Glutamatergic neuron (in vitro differentiated cells): ENCODE measurements at regions not wholly inside any gene's neighbourhood (a gene's known extent, or its start where the extent isn't known, plus 50 kb on each side); places are given as distances from the start of the nearest gene placed in this dataset.

Source experiments
- DNase-seq: peaks from one replicate; pipeline ENCODE4 v3.0.0; 2022
- H3K27ac Mint-ChIP-seq: one replicate; pipeline ENCODE4 v1.8.0; 2020; ENCODE audit warnings: mild to moderate bottlenecking, mixed read lengths, inconsistent platforms; ENCODE audit not compliant: unreplicated experiment
- H3K27me3 Mint-ChIP-seq: one replicate; pipeline ENCODE4 v1.8.0; 2020; ENCODE audit warnings: mild to moderate bottlenecking, moderate library complexity, mixed read lengths, inconsistent platforms; ENCODE audit not compliant: unreplicated experiment
- H3K36me3 Mint-ChIP-seq: one replicate; pipeline ENCODE4 v1.8.0; 2020; ENCODE audit warnings: mild to moderate bottlenecking, mixed read lengths, inconsistent platforms; ENCODE audit not compliant: unreplicated experiment
- H3K4me1 Mint-ChIP-seq: one replicate; pipeline ENCODE4 v1.8.0; 2020; ENCODE audit warnings: mild to moderate bottlenecking, low read depth, mixed read lengths, inconsistent platforms; ENCODE audit not compliant: unreplicated experiment
- H3K4me3 Mint-ChIP-seq: one replicate; pipeline ENCODE4 v1.8.0; 2020; ENCODE audit warnings: mild to moderate bottlenecking, mixed read lengths, inconsistent platforms; ENCODE audit not compliant: unreplicated experiment
- H3K9me3 Mint-ChIP-seq: one replicate; pipeline ENCODE4 v1.8.0; 2020; ENCODE audit warnings: mild to moderate bottlenecking, moderate library complexity, mixed read lengths, inconsistent platforms; ENCODE audit not compliant: unreplicated experiment
- CTCF ChIP-seq: fragments of 200-600 bp; sonication (generic); IDR thresholded peaks from one replicate; pipeline ENCODE4 v1.5.0; 2021; ENCODE audit not compliant: partially characterized antibody, unreplicated experiment

GRCh38 chr7:81366546-81366945 is 403.3 kb downstream of the HGF start:
- Mint-ChIP-seq H3K4me3 (no peak overlapping the region), H3K4me1 (no peaks in the 10 kb centered on the region), H3K9me3 (peaks cover 3% of the 10 kb centered on the region), H3K36me3 (no peaks in the 10 kb centered on the region), H3K27me3 (no peaks in the 10 kb centered on the region), H3K27ac (no peak overlapping the region)
- no peak for DNase-seq
- no peak for TF ChIP-seq CTCF

- DNase-seq, result no peak
- no peaks in the 10 kb centered on the region for H3K9me3 Mint-ChIP-seq
- no peaks in the 10 kb centered on the region for H3K27me3 Mint-ChIP-seq
- no peak overlapping the region for H3K4me3 Mint-ChIP-seq
- H3K36me3 Mint-ChIP-seq, result no peaks in the 10 kb centered on the region
- no peak for TF ChIP-seq CTCF
- no peak overlapping the region for H3K27ac Mint-ChIP-seq
- no peaks in the 10 kb centered on the region for H3K4me1 Mint-ChIP-seq
Observed at GRCh38 chr7:81361769-81362312, 408.0 kb downstream of the HGF start.

- DNase-seq, result no peak
- Mint-ChIP-seq H3K4me3 (no peak overlapping the region), H3K9me3 (peaks cover 2% of the 10 kb centered on the region), H3K36me3 (no peaks in the 10 kb centered on the region), H3K4me1 (no peaks in the 10 kb centered on the region), H3K27me3 (peaks cover 3% of the 10 kb centered on the region), H3K27ac (no peak overlapping the region)
- TF ChIP-seq CTCF, result no peak
Observed at GRCh38 chr7:81355911-81356310, 413.9 kb downstream of the HGF start.

- no peaks in the 10 kb centered on the region for H3K27me3 Mint-ChIP-seq
- H3K4me3 Mint-ChIP-seq, result no peak overlapping the region
- H3K9me3 Mint-ChIP-seq, result peaks cover 2% of the 10 kb centered on the region
- no peak overlapping the region for H3K27ac Mint-ChIP-seq
- H3K36me3 Mint-ChIP-seq, result no peaks in the 10 kb centered on the region
- no peak for TF ChIP-seq CTCF
- DNase-seq, result no peak
- no peaks in the 10 kb centered on the region for H3K4me1 Mint-ChIP-seq
Observed at GRCh38 chr7:81349044-81349443, 420.8 kb downstream of the HGF start.

- no peak for TF ChIP-seq CTCF
- Mint-ChIP-seq H3K27me3 (no peaks in the 10 kb centered on the region), H3K9me3 (no peaks in the 10 kb centered on the region), H3K4me3 (no peak overlapping the region), H3K36me3 (no peaks in the 10 kb centered on the region), H3K4me1 (no peaks in the 10 kb centered on the region), H3K27ac (no peak overlapping the region)
- no peak for DNase-seq
Observed at GRCh38 chr7:81339946-81340345, 421.1 kb upstream of the SEMA3C start.
